ENCODE measurements at regions not wholly inside any gene's neighbourhood (a gene's known extent, or its start where the extent isn't known, plus 50 kb on each side); places are given as distances from the start of the nearest gene placed in this dataset.

DNA sequence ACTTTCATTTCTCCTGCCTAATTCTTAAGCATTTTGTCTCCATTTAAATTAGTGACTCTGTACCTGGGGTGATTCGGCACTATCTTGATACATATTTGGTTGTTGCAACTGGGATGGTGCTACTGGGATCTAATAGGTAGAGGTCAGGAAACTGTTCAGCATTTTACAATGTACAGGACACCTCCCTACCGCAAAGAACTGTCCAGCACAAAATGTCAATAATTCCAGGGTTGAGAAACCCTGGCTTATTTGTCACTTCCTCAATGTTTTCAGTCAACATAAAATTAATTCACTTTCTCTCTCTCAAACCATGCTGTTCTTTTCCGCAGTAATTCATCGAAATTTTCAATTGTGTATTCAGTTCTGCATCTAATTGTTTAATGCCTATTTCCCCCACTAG, 151.4 kb upstream of the CALCR start:
- 1% methylated on average over 4 of the region's 4 CpGs for WGBS (ENCODE audit: low lambda C conversion rate)
- no peaks in the 10 kb centered on the region for H3K4me1 ChIP-seq (ENCODE audit: insufficient read depth, low read length)
- DNase-seq (ENCODE audit: low spot score) (no peak), ATAC-seq (no peak), FAIRE-seq (no peak)
- no peak overlapping the region for H3K4me3 ChIP-seq (replicated peaks in 1 of 3; ENCODE audit: insufficient read depth in 1 of 3, low read depth in 2 of 3, low read length in 3 of 3)
- H3K36me3 ChIP-seq (replicated peaks in 1 of 2; ENCODE audit: control insufficient read depth in 1 of 2, insufficient read depth in 2 of 2, low read length in 2 of 2): no peaks in the 10 kb centered on the region
- H3K9ac ChIP-seq (ENCODE audit: insufficient read depth, low read depth, low read length): no peak overlapping the region
- CTCF ChIA-PET (ENCODE audit: low intra/inter-chr PET ratio, low total read pairs): no interaction called here
- no peaks in the 10 kb centered on the region for H3K9me3 ChIP-seq (ENCODE audit: low read length)
- no peak overlapping the region for H3K27ac ChIP-seq (ENCODE audit: extremely low read length, insufficient read depth, low read length)
- H3K4me2 ChIP-seq (ENCODE audit: low read depth, low read length): no peak overlapping the region
- POLR2A ChIA-PET: no interaction called here
- TF ChIP-seq, protein P1, sequence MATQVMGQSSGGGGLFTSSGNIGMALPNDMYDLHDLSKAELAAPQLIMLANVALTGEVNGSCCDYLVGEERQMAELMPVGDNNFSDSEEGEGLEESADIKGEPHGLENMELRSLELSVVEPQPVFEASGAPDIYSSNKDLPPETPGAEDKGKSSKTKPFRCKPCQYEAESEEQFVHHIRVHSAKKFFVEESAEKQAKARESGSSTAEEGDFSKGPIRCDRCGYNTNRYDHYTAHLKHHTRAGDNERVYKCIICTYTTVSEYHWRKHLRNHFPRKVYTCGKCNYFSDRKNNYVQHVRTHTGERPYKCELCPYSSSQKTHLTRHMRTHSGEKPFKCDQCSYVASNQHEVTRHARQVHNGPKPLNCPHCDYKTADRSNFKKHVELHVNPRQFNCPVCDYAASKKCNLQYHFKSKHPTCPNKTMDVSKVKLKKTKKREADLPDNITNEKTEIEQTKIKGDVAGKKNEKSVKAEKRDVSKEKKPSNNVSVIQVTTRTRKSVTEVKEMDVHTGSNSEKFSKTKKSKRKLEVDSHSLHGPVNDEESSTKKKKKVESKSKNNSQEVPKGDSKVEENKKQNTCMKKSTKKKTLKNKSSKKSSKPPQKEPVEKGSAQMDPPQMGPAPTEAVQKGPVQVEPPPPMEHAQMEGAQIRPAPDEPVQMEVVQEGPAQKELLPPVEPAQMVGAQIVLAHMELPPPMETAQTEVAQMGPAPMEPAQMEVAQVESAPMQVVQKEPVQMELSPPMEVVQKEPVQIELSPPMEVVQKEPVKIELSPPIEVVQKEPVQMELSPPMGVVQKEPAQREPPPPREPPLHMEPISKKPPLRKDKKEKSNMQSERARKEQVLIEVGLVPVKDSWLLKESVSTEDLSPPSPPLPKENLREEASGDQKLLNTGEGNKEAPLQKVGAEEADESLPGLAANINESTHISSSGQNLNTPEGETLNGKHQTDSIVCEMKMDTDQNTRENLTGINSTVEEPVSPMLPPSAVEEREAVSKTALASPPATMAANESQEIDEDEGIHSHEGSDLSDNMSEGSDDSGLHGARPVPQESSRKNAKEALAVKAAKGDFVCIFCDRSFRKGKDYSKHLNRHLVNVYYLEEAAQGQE (IDR thresholded peaks at IDR 0.05; ENCODE audit: borderline replicate concordance in 1 of 2, low read depth in 1 of 2, low read length in 2 of 2): 0 out of 4 replicates have a peak, but pooled peaks of 1 of the 2 experiments have one; percentile 22
- TF ChIP-seq SRF (IDR thresholded peaks at IDR 0.05; ENCODE audit: low read depth, low read length) (no peak), SIX1 (CRISPR knock-in tag; IDR thresholded peaks at IDR 0.05; ENCODE audit: borderline replicate concordance) (no peak), ZBTB7A (CRISPR knock-in tag; IDR thresholded peaks at IDR 0.05) (no peak)
- in situ Hi-C loops (cut with HindIII; ENCODE audit: extremely low pct_ligation_motif_present, low pct_unique_long_range_greater_than_20kb) (no loop called here), intact Hi-C loops (cut with micrococcal nuclease; ENCODE audit: unreplicated experiment) (no loop called here)
- no peaks in the 10 kb centered on the region for H4K20me1 ChIP-seq (ENCODE audit: insufficient read depth, low read length)
- BruUV-seq (replicated peaks): no TSS peak
- H2AFZ ChIP-seq (ENCODE audit: low read length): no peak overlapping the region
- H3K27me3 ChIP-seq (ENCODE audit: control insufficient read depth in 1 of 2, insufficient read depth in 2 of 2, low read length in 2 of 2): no peaks in the 10 kb centered on the region
- no peaks in the 10 kb centered on the region for H3K79me2 ChIP-seq (ENCODE audit: insufficient read depth, low read length)

DNA sequence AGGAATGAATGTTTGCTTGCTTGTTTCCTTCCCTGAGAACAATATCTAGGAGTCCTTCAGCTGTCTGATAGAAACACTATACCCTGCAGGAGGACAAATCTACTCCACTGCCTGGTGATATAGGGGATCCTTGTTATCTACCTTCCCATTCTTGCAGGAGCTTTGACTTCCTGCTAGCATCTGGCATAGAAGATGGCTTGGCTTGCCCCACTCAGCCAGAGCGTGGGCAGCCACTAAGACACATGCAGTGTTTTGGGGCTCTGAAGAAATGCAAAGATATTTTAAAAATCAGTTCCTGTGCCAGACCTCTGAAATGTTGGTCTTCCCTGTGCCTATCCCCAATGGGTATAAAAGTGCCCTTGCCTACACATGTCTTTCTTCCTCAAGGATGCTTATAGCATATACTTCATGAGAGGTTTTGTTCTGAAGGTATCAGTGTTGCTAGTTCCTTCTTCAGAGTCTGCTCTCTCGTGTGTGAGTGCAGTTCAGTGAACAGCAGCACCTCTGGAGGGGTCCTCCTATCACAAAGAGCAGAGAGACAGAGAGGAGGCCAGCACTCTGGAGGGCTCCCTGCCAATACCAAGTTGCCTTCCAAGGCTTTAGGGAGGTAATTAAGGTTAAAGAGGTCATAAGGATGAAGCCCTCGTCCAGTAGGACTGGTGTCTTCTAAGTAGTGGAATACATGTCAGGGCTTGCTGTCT, 149.1 kb upstream of the CALCR start:
- DNase-seq (ENCODE audit: low spot score) (no peak), FAIRE-seq (no peak), ATAC-seq (no peak)
- no peaks in the 10 kb centered on the region for H3K4me1 ChIP-seq (ENCODE audit: insufficient read depth, low read length)
- no peak overlapping the region for H2AFZ ChIP-seq (ENCODE audit: low read length)
- H3K27ac ChIP-seq (ENCODE audit: extremely low read length, insufficient read depth, low read length): no peak overlapping the region
- no TSS peak for BruUV-seq (replicated peaks)
- ChIA-PET POLR2A (no interaction called here), CTCF (ENCODE audit: low intra/inter-chr PET ratio, low total read pairs) (no interaction called here)
- no peaks in the 10 kb centered on the region for H3K9me3 ChIP-seq (ENCODE audit: low read length)
- H4K20me1 ChIP-seq (ENCODE audit: insufficient read depth, low read length): no peaks in the 10 kb centered on the region
- H3K9ac ChIP-seq (ENCODE audit: insufficient read depth, low read depth, low read length): no peak overlapping the region
- intact Hi-C loops (cut with micrococcal nuclease; ENCODE audit: unreplicated experiment): no loop called here
- WGBS (ENCODE audit: low lambda C conversion rate): 0% methylated on average over 3 of the region's 3 CpGs
- H3K4me2 ChIP-seq (ENCODE audit: low read depth, low read length): no peak overlapping the region
- H3K79me2 ChIP-seq (ENCODE audit: insufficient read depth, low read length): no peaks in the 10 kb centered on the region
- in situ Hi-C loops (cut with HindIII; ENCODE audit: extremely low pct_ligation_motif_present, low pct_unique_long_range_greater_than_20kb): no loop called here
- no peak overlapping the region for H3K4me3 ChIP-seq (replicated peaks in 1 of 3; ENCODE audit: insufficient read depth in 1 of 3, low read depth in 2 of 3, low read length in 3 of 3)
- H3K27me3 ChIP-seq (ENCODE audit: control insufficient read depth in 1 of 2, insufficient read depth in 2 of 2, low read length in 2 of 2): no peaks in the 10 kb centered on the region
- no peaks in the 10 kb centered on the region for H3K36me3 ChIP-seq (replicated peaks in 1 of 2; ENCODE audit: control insufficient read depth in 1 of 2, insufficient read depth in 2 of 2, low read length in 2 of 2)
- no peak for TF ChIP-seq ZNF383 (CRISPR knock-in tag; IDR thresholded peaks at IDR 0.05; ENCODE audit: borderline replicate concordance)
- TF ChIP-seq, protein P2, sequence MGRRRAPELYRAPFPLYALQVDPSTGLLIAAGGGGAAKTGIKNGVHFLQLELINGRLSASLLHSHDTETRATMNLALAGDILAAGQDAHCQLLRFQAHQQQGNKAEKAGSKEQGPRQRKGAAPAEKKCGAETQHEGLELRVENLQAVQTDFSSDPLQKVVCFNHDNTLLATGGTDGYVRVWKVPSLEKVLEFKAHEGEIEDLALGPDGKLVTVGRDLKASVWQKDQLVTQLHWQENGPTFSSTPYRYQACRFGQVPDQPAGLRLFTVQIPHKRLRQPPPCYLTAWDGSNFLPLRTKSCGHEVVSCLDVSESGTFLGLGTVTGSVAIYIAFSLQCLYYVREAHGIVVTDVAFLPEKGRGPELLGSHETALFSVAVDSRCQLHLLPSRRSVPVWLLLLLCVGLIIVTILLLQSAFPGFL (CRISPR knock-in tag; IDR thresholded peaks at IDR 0.05): no peak
- TF ChIP-seq, protein P3, sequence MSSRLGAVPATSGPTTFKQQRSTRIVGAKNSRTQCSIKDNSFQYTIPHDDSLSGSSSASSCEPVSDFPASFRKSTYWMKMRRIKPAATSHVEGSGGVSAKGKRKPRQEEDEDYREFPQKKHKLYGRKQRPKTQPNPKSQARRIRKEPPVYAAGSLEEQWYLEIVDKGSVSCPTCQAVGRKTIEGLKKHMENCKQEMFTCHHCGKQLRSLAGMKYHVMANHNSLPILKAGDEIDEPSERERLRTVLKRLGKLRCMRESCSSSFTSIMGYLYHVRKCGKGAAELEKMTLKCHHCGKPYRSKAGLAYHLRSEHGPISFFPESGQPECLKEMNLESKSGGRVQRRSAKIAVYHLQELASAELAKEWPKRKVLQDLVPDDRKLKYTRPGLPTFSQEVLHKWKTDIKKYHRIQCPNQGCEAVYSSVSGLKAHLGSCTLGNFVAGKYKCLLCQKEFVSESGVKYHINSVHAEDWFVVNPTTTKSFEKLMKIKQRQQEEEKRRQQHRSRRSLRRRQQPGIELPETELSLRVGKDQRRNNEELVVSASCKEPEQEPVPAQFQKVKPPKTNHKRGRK (CRISPR knock-in tag; IDR thresholded peaks at IDR 0.05): no peak
- TF ChIP-seq, protein P4, sequence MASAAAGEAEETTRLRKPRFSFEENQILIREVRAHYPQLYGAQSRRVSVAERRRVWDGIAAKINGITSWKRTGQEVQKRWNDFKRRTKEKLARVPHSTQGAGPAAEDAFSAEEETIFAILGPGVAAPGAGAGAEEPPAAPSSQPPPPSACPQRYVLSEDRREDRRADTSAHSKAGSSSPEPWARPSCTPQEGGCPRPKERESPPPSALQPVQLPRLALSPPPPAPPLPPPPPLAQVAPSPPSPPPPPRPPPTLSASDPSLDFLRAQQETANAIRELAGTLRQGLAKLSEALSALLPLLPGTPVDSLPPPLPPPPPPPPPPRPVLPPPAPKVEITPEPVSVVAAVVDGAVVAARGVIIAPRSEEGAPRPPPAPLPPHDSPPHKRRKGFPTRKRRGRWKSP (CRISPR knock-in tag; IDR thresholded peaks at IDR 0.05): no peak

All from HepG2 (cell line).